ENCODE measurements at regions not wholly inside any gene's neighbourhood (a gene's known extent, or its start where the extent isn't known, plus 50 kb on each side); places are given as distances from the start of the nearest gene placed in this dataset.

- no peak overlapping the region for H3K27ac ChIP-seq (ENCODE audit: insufficient read depth, low read depth, low read length)
- no peak overlapping the region for H3K9ac ChIP-seq (replicated peaks; ENCODE audit: extremely low read depth, insufficient read depth, low read length)
- DNase-seq (ENCODE audit: low read depth, low spot score) (no peak), FAIRE-seq (no peak)
- no peaks in the 10 kb centered on the region for H3K36me3 ChIP-seq (ENCODE audit: control insufficient read depth in 2 of 2, extremely low read depth in 1 of 2, insufficient read depth in 2 of 2, low read length in 2 of 2)
- H3K4me3 ChIP-seq (replicated peaks in 1 of 3; ENCODE audit: insufficient read depth in 1 of 3, low read depth in 1 of 3, low read length in 3 of 3): no peak overlapping the region
- no peaks in the 10 kb centered on the region for H3K9me3 ChIP-seq (replicated peaks; ENCODE audit: control insufficient read depth, insufficient read depth, low read length)
- TF ChIP-seq POLR2AphosphoS5 (IDR thresholded peaks at IDR 0.05; ENCODE audit: insufficient read depth, low read depth, low read length): no peak
- no peak for TF ChIP-seq POLR2A (IDR thresholded peaks at IDR 0.05; ENCODE audit: low read depth, low read length)
- TF ChIP-seq JUN (IDR thresholded peaks at IDR 0.05; ENCODE audit: borderline replicate concordance, insufficient read depth, insufficient read length, low read depth): no peak
- no peak for TF ChIP-seq FOS (IDR thresholded peaks at IDR 0.05; ENCODE audit: borderline replicate concordance, insufficient read depth, low read length)
- TF ChIP-seq GATA2 (IDR thresholded peaks at IDR 0.05; ENCODE audit: insufficient read depth, insufficient read length, low read depth, low read length): no peak
- TF ChIP-seq CTCF (IDR thresholded peaks at IDR 0.05; ENCODE audit: extremely low read depth in 1 of 2, insufficient read depth in 1 of 2, low read depth in 1 of 2, low read length in 2 of 2): no peak
- no peak for TF ChIP-seq MYC (IDR thresholded peaks at IDR 0.05; ENCODE audit: low read depth, low read length)
- no peak for TF ChIP-seq MAX (IDR thresholded peaks at IDR 0.05; ENCODE audit: insufficient read depth, insufficient read length)
- TF ChIP-seq EZH2 (IDR thresholded peaks at IDR 0.05; ENCODE audit: borderline replicate concordance, low read depth, low read length, severe bottlenecking): no peak
- H3K9me1 ChIP-seq (replicated peaks; ENCODE audit: control insufficient read depth, extremely low read depth, insufficient read depth, low read length): no peaks in the 10 kb centered on the region
- H3K4me1 ChIP-seq (ENCODE audit: control insufficient read depth, extremely low read depth, insufficient read depth, low read length): peaks cover 7% of the 10 kb centered on the region
- no peaks in the 10 kb centered on the region for H3K27me3 ChIP-seq (ENCODE audit: control insufficient read depth in 2 of 2, insufficient read depth in 2 of 2, low read length in 2 of 2)
- H3K4me2 ChIP-seq (ENCODE audit: insufficient read depth, low read length): no peak overlapping the region
- CTCF ChIA-PET: interaction anchor here (1.2 kb wide), 1 partner anchor 12 kb away, joined by 3 read pairs; no protein-coding TSS in a partner anchor
- no peak overlapping the region for H2AFZ ChIP-seq (ENCODE audit: low read depth, low read length)
- BruUV-seq (replicated peaks): no TSS peak
- H4K20me1 ChIP-seq (replicated peaks; ENCODE audit: control insufficient read depth, extremely low read depth, insufficient read depth, low read length): no peaks in the 10 kb centered on the region
- POLR2A ChIA-PET: no interaction called here
- H3K79me2 ChIP-seq (ENCODE audit: control insufficient read depth, insufficient read depth, low read length): no peaks in the 10 kb centered on the region
- intact Hi-C loops (cut with micrococcal nuclease) (no loop called here), dilution Hi-C loops (cut with MboI; ENCODE audit: extremely low pct_ligation_motif_present, low sequenced_read_pairs) (no loop called here)
Observed at GRCh38 chr13:107852072-107852471, 363.3 kb downstream of the LIG4 start.
